ENCODE measurements at regions not wholly inside any gene's neighbourhood (a gene's known extent, or its start where the extent isn't known, plus 50 kb on each side); places are given as distances from the start of the nearest gene placed in this dataset.
"Not testable (repeated sequence)": the region's sequence is repeated elsewhere in the genome, so short reads cannot be mapped to it uniquely, and the experiment has no call there.

- intact Hi-C loops (cut with DNase I) = no loop called here
- no peaks in the 10 kb centered on the region for H3K4me1 ChIP-seq (ENCODE audit: control insufficient read depth, insufficient read depth, low read length)
- no peaks in the 10 kb centered on the region for H3K9me3 ChIP-seq (ENCODE audit: control insufficient read depth, low read length)
- no peak overlapping the region for H3K4me3 ChIP-seq (ENCODE audit: low read length)
- ATAC-seq (no peak), DNase-seq (no peak)
- 73% methylated on average over 1 of the region's 1 CpG for WGBS
- H3K27me3 ChIP-seq (ENCODE audit: control insufficient read depth, insufficient read depth) = no peaks in the 10 kb centered on the region
- H3K27ac ChIP-seq (ENCODE audit: low read length) = no peak overlapping the region
Observed at GRCh38 chr6:96381246-96381645, 140.4 kb upstream of the UFL1 start.

GRCh38 chr6:96391776-96392360, 129.7 kb upstream of the UFL1 start:
- Histone ChIP-seq H3K27ac (ENCODE audit: low read length) (no peak overlapping the region), H3K4me1 (ENCODE audit: control insufficient read depth, insufficient read depth, low read length) (no peaks in the 10 kb centered on the region), H3K27me3 (ENCODE audit: control insufficient read depth, insufficient read depth) (no peaks in the 10 kb centered on the region), H3K4me3 (ENCODE audit: low read length) (no peak overlapping the region), H3K9me3 (ENCODE audit: control insufficient read depth, low read length) (no peaks in the 10 kb centered on the region)
- DNase-seq (peak in 2 of 3 donors; percentile 15 to 60), ATAC-seq (no peak)
- intact Hi-C loops (cut with DNase I) = no loop called here
- 4% methylated on average over 9 of the region's 9 CpGs for WGBS

GRCh38 chr6:96394727-96395126, 126.9 kb upstream of the UFL1 start:
- WGBS = 36% methylated on average over 3 of the region's 3 CpGs
- no peak for ATAC-seq

GRCh38 chr6:96410467-96410866, 111.1 kb upstream of the UFL1 start:
- H3K4me3 ChIP-seq (ENCODE audit: low read length) = no peak overlapping the region
- H3K27ac ChIP-seq (ENCODE audit: low read length) = no peak overlapping the region
- no peak for DNase-seq
- no peaks in the 10 kb centered on the region for H3K27me3 ChIP-seq (ENCODE audit: control insufficient read depth, insufficient read depth)
- no peaks in the 10 kb centered on the region for H3K4me1 ChIP-seq (ENCODE audit: control insufficient read depth, insufficient read depth, low read length)
- no peaks in the 10 kb centered on the region for H3K9me3 ChIP-seq (ENCODE audit: control insufficient read depth, low read length)
- ATAC-seq = no peak
- WGBS = 41% methylated on average over 1 of the region's 1 CpG
- intact Hi-C loops (cut with DNase I) = no loop called here

More at GRCh38 chr6:96394727-96395126, 126.9 kb upstream of the UFL1 start:
- Histone ChIP-seq H3K27me3 (ENCODE audit: control insufficient read depth, insufficient read depth) (no peaks in the 10 kb centered on the region), H3K9me3 (ENCODE audit: control insufficient read depth, low read length) (no peaks in the 10 kb centered on the region), H3K4me1 (ENCODE audit: control insufficient read depth, insufficient read depth, low read length) (no peaks in the 10 kb centered on the region), H3K4me3 (ENCODE audit: low read length) (no peak overlapping the region), H3K27ac (ENCODE audit: low read length) (no peak overlapping the region)
- intact Hi-C loops (cut with DNase I) = no loop called here
- DNase-seq = no peak

GRCh38 chr6:96420294-96420693, 101.3 kb upstream of the UFL1 start:
- no peak for ATAC-seq
- intact Hi-C loops (cut with DNase I) = no loop called here
- WGBS = 62% methylated on average over 1 of the region's 1 CpG

GRCh38 chr6:96433950-96434349, 87.7 kb upstream of the UFL1 start:
- H3K27me3 ChIP-seq (ENCODE audit: control insufficient read depth, insufficient read depth) = no peaks in the 10 kb centered on the region
- no peak for DNase-seq
- no peaks in the 10 kb centered on the region for H3K4me1 ChIP-seq (ENCODE audit: control insufficient read depth, insufficient read depth, low read length)
- intact Hi-C loops (cut with DNase I) = no loop called here
- 39% methylated on average over 2 of the region's 2 CpGs for WGBS
- no peak overlapping the region for H3K4me3 ChIP-seq (ENCODE audit: low read length)
- H3K27ac ChIP-seq (ENCODE audit: low read length) = no peak overlapping the region
- ATAC-seq = no peak
- no peaks in the 10 kb centered on the region for H3K9me3 ChIP-seq (ENCODE audit: control insufficient read depth, low read length)

More at GRCh38 chr6:96420294-96420693, 101.3 kb upstream of the UFL1 start:
- H3K27me3 ChIP-seq (ENCODE audit: control insufficient read depth, insufficient read depth) = no peaks in the 10 kb centered on the region
- H3K4me1 ChIP-seq (ENCODE audit: control insufficient read depth, insufficient read depth, low read length) = no peaks in the 10 kb centered on the region
- no peak overlapping the region for H3K27ac ChIP-seq (ENCODE audit: low read length)
- H3K4me3 ChIP-seq (ENCODE audit: low read length) = no peak overlapping the region
- no peak for DNase-seq
- H3K9me3 ChIP-seq (ENCODE audit: control insufficient read depth, low read length) = no peaks in the 10 kb centered on the region

GRCh38 chr6:96436398-96436797, 85.2 kb upstream of the UFL1 start:
- Histone ChIP-seq H3K9me3 (ENCODE audit: control insufficient read depth, low read length) (no peaks in the 10 kb centered on the region), H3K27ac (ENCODE audit: low read length) (no peak overlapping the region), H3K4me1 (ENCODE audit: control insufficient read depth, insufficient read depth, low read length) (no peaks in the 10 kb centered on the region), H3K27me3 (ENCODE audit: control insufficient read depth, insufficient read depth) (no peaks in the 10 kb centered on the region), H3K4me3 (ENCODE audit: low read length) (no peak overlapping the region)
- 50% methylated on average over 4 of the region's 4 CpGs for WGBS
- no peak for ATAC-seq
- intact Hi-C loops (cut with DNase I) = no loop called here
- no peak for DNase-seq

GRCh38 chr6:96437228-96437627, 84.4 kb upstream of the UFL1 start:
- DNase-seq; H3K9me3 ChIP-seq (ENCODE audit: control insufficient read depth, low read length); ATAC-seq; intact Hi-C loops (cut with DNase I); H3K4me3 ChIP-seq (ENCODE audit: low read length); H3K27ac ChIP-seq (ENCODE audit: low read length); H3K4me1 ChIP-seq (ENCODE audit: control insufficient read depth, insufficient read depth, low read length); H3K27me3 ChIP-seq (ENCODE audit: control insufficient read depth, insufficient read depth): not testable (repeated sequence)
- WGBS = 79% methylated on average over 6 of the region's 6 CpGs

- WGBS = 38% methylated on average over 5 of the region's 5 CpGs
- ATAC-seq (peak; percentile 62 to 70), DNase-seq (peak; percentile 38 to 70 (median 38))
- Histone ChIP-seq H3K9me3 (ENCODE audit: control insufficient read depth, low read length) (no peaks in the 10 kb centered on the region), H3K27me3 (ENCODE audit: control insufficient read depth, insufficient read depth) (no peaks in the 10 kb centered on the region), H3K4me3 (ENCODE audit: low read length) (no peak overlapping the region), H3K27ac (ENCODE audit: low read length) (no peak overlapping the region), H3K4me1 (ENCODE audit: control insufficient read depth, insufficient read depth, low read length) (no peaks in the 10 kb centered on the region)
- intact Hi-C loops (cut with DNase I) = no loop called here
Observed at GRCh38 chr6:96450082-96450769, 71.4 kb upstream of the UFL1 start.

GRCh38 chr6:96450770-96451130, 70.9 kb upstream of the UFL1 start:
- H3K27ac ChIP-seq (ENCODE audit: low read length) = no peak overlapping the region
- H3K4me3 ChIP-seq (ENCODE audit: low read length) = no peak overlapping the region
- DNase-seq = no peak
- ATAC-seq = no peak
- H3K27me3 ChIP-seq (ENCODE audit: control insufficient read depth, insufficient read depth) = no peaks in the 10 kb centered on the region
- no peaks in the 10 kb centered on the region for H3K9me3 ChIP-seq (ENCODE audit: control insufficient read depth, low read length)
- intact Hi-C loops (cut with DNase I) = no loop called here
- H3K4me1 ChIP-seq (ENCODE audit: control insufficient read depth, insufficient read depth, low read length) = no peaks in the 10 kb centered on the region

- no peak overlapping the region for H3K27ac ChIP-seq (ENCODE audit: low read length)
- no peaks in the 10 kb centered on the region for H3K27me3 ChIP-seq (ENCODE audit: control insufficient read depth, insufficient read depth)
- H3K9me3 ChIP-seq (ENCODE audit: control insufficient read depth, low read length) = no peaks in the 10 kb centered on the region
- H3K4me1 ChIP-seq (ENCODE audit: control insufficient read depth, insufficient read depth, low read length) = no peaks in the 10 kb centered on the region
- 38% methylated on average over 4 of the region's 4 CpGs for WGBS
- H3K4me3 ChIP-seq (ENCODE audit: low read length) = no peak overlapping the region
- no peak for DNase-seq
- ATAC-seq = no peak
- intact Hi-C loops (cut with DNase I) = no loop called here
Observed at GRCh38 chr6:96458771-96459170, 62.8 kb upstream of the UFL1 start.
